SK-N-SH treated with all-trans-retinoic acid at 6 μM for 48 hours (cell line): ENCODE measurements at regions not wholly inside any gene's neighbourhood (a gene's known extent, or its start where the extent isn't known, plus 50 kb on each side); places are given as distances from the start of the nearest gene placed in this dataset.

Source experiments
- ATAC-seq: fragments of 200-7000 bp; cut with Tn5 transposase; 3 replicates; pipeline ENCODE4 v1.9.1; 2020; ENCODE audit warnings: mild to moderate bottlenecking, moderate library complexity
- ARNTL ChIP-seq: fragments of 450-650 bp; formaldehyde crosslinking; IDR thresholded peaks from 2 replicates; pipeline ENCODE4 v1.5.0; 2020; ENCODE audit warnings: low read depth, mild to moderate bottlenecking, moderate library complexity, borderline replicate concordance
- BACH2 ChIP-seq: fragments of 250-450 bp; sonication (Bioruptor Pico); IDR thresholded peaks from 2 replicates; pipeline ENCODE4 v1.9.0; 2021; ENCODE audit warnings: mild to moderate bottlenecking, borderline replicate concordance
- CREB5 ChIP-seq: fragments of 250-450 bp; sonication (Bioruptor Pico); IDR thresholded peaks from 2 replicates; pipeline ENCODE4 v1.5.1; 2020; ENCODE audit warnings: low read depth, mild to moderate bottlenecking, moderate library complexity
- CSDC2 ChIP-seq: fragments of 250-450 bp; sonication (Bioruptor Pico); IDR thresholded peaks from 2 replicates; pipeline ENCODE4 v1.5.0; 2020; ENCODE audit warnings: mild to moderate bottlenecking, moderate library complexity
- CSRNP3 ChIP-seq: fragments of 250-450 bp; sonication (Bioruptor Pico); IDR thresholded peaks from 2 replicates; pipeline ENCODE4 v1.5.1; 2021; ENCODE audit warnings: mild to moderate bottlenecking, moderate library complexity
- ESRRG ChIP-seq: fragments of 250-450 bp; sonication (Bioruptor Pico); IDR thresholded peaks from 2 replicates; pipeline ENCODE4 v1.6.1; 2021; ENCODE audit warnings: mild to moderate bottlenecking
- GLIS3 ChIP-seq: fragments of 250-450 bp; sonication (Bioruptor Pico); IDR thresholded peaks from 2 replicates; pipeline ENCODE4 v1.5.0; 2020; ENCODE audit warnings: mild to moderate bottlenecking, moderate library complexity
- ISL1 ChIP-seq: fragments of 250-450 bp; sonication (Bioruptor Pico); IDR thresholded peaks from 2 replicates; pipeline ENCODE4 v2.1.2; 2022; ENCODE audit warnings: mild to moderate bottlenecking, moderate library complexity
- PATZ1 ChIP-seq: fragments of 250-450 bp; sonication (Bioruptor Pico); IDR thresholded peaks from 2 replicates; pipeline ENCODE4 v1.8.0; 2020; ENCODE audit warnings: mild to moderate bottlenecking, moderate library complexity, borderline replicate concordance
- POU6F1 ChIP-seq: fragments of 250-450 bp; sonication (Bioruptor Pico); IDR thresholded peaks from 2 replicates; pipeline ENCODE4 v1.8.0; 2021; ENCODE audit warnings: low read depth, mild to moderate bottlenecking, moderate library complexity, borderline replicate concordance
- PPARA ChIP-seq: fragments of 250-450 bp; sonication (Bioruptor Pico); IDR thresholded peaks from 2 replicates; pipeline ENCODE4 v1.5.0; 2020; ENCODE audit warnings: mild to moderate bottlenecking, borderline replicate concordance
- RARB ChIP-seq: fragments of 250-450 bp; sonication (Bioruptor Pico); IDR thresholded peaks from 2 replicates; pipeline ENCODE4 v1.8.0; 2021; ENCODE audit warnings: mild to moderate bottlenecking, moderate library complexity
- TCF4 ChIP-seq: fragments of 250-450 bp; sonication (Bioruptor Pico); IDR thresholded peaks from 2 replicates; pipeline ENCODE4 v1.8.0; 2021; ENCODE audit warnings: mild to moderate bottlenecking, moderate library complexity, borderline replicate concordance
- TOX ChIP-seq: fragments of 250-450 bp; sonication (Bioruptor Pico); IDR thresholded peaks from 2 replicates; pipeline ENCODE4 v1.8.0; 2021; ENCODE audit warnings: mild to moderate bottlenecking, moderate library complexity, borderline replicate concordance
- TSHZ2 ChIP-seq: fragments of 250-450 bp; sonication (Bioruptor Pico); IDR thresholded peaks from 2 replicates; pipeline ENCODE4 v1.5.0; 2020; ENCODE audit warnings: mild to moderate bottlenecking, moderate library complexity
- ZC3H10 ChIP-seq: fragments of 250-450 bp; sonication (Bioruptor Pico); IDR thresholded peaks from 2 replicates; pipeline ENCODE4 v1.5.1; 2021; ENCODE audit warnings: mild to moderate bottlenecking, moderate library complexity
- ZFP30 ChIP-seq: fragments of 450-650 bp; formaldehyde crosslinking; IDR thresholded peaks from 2 replicates; pipeline ENCODE4 v1.5.0; 2022; ENCODE audit warnings: mild to moderate bottlenecking, moderate library complexity
- ZNF565 ChIP-seq: fragments of 450-650 bp; formaldehyde crosslinking; conservative IDR thresholded peaks from 2 replicates; pipeline ENCODE4 v1.5.0; 2020; ENCODE audit warnings: low read depth, mild to moderate bottlenecking, moderate library complexity
- ZNF70 ChIP-seq: fragments of 450-650 bp; formaldehyde crosslinking; IDR thresholded peaks from 2 replicates; pipeline ENCODE4 v1.5.0; 2020; ENCODE audit warnings: mild to moderate bottlenecking, moderate library complexity
- ZNF8 ChIP-seq: fragments of 450-650 bp; formaldehyde crosslinking; IDR thresholded peaks from 2 replicates; pipeline ENCODE4 v1.5.0; 2020; ENCODE audit warnings: mild to moderate bottlenecking, moderate library complexity

GRCh38 chr11:93074352-93074751 lies 104.9 kb downstream of the MTNR1B start:
- TF ChIP-seq ZC3H10 (CRISPR knock-in tag) (no peak), ESRRG (CRISPR knock-in tag) (no peak), ARNTL (CRISPR knock-in tag) (no peak), ISL1 (no peak), TSHZ2 (CRISPR knock-in tag) (no peak), ZNF8 (CRISPR knock-in tag) (no peak), CREB5 (CRISPR knock-in tag) (no peak), RARB (no peak), POU6F1 (CRISPR knock-in tag) (no peak), TOX (CRISPR knock-in tag) (no peak), ZNF70 (CRISPR knock-in tag) (no peak), CSDC2 (CRISPR knock-in tag) (no peak), CSRNP3 (CRISPR knock-in tag) (no peak), TCF4 (CRISPR knock-in tag) (no peak), BACH2 (CRISPR knock-in tag) (no peak), ZFP30 (CRISPR knock-in tag) (no peak), GLIS3 (CRISPR knock-in tag) (no peak)

GRCh38 chr11:93075782-93076181 lies 106.3 kb downstream of the MTNR1B start:
- TF ChIP-seq ZC3H10 (CRISPR knock-in tag), result no peak
- TF ChIP-seq POU6F1 (CRISPR knock-in tag), result no peak
- TF ChIP-seq ZNF70 (CRISPR knock-in tag), result no peak
- TF ChIP-seq ZNF565 (CRISPR knock-in tag), result no peak
- no peak for TF ChIP-seq ESRRG (CRISPR knock-in tag)
- TF ChIP-seq PPARA, result no peak
- no peak for TF ChIP-seq RARB
- TF ChIP-seq GLIS3 (CRISPR knock-in tag), result no peak
- TF ChIP-seq TOX (CRISPR knock-in tag), result no peak
- ATAC-seq, result no peak

More at GRCh38 chr11:93074352-93074751, 104.9 kb downstream of the MTNR1B start:
- ATAC-seq, result no peak

GRCh38 chr11:93080146-93080759 lies 110.8 kb downstream of the MTNR1B start:
- TF ChIP-seq CSDC2 (CRISPR knock-in tag) (no peak), TOX (CRISPR knock-in tag) (no peak), ESRRG (CRISPR knock-in tag) (no peak), PPARA (no peak), ARNTL (CRISPR knock-in tag) (no peak), ZC3H10 (CRISPR knock-in tag) (no peak), CREB5 (CRISPR knock-in tag) (no peak), PATZ1 (CRISPR knock-in tag) (no peak)
- ATAC-seq, result no peak
